HG02759 (cell line): ENCODE measurements at regions not wholly inside any gene's neighbourhood (a gene's known extent, or its start where the extent isn't known, plus 50 kb on each side); places are given as distances from the start of the nearest gene placed in this dataset.

Experiments used
- ATAC-seq: cut with Tn5 transposase; IDR thresholded peaks from one replicate; pipeline ENCODE4 v1.9.1; 2021; ENCODE audit warnings: mild to moderate bottlenecking, moderate library complexity; ENCODE audit not compliant: unreplicated experiment

DNA sequence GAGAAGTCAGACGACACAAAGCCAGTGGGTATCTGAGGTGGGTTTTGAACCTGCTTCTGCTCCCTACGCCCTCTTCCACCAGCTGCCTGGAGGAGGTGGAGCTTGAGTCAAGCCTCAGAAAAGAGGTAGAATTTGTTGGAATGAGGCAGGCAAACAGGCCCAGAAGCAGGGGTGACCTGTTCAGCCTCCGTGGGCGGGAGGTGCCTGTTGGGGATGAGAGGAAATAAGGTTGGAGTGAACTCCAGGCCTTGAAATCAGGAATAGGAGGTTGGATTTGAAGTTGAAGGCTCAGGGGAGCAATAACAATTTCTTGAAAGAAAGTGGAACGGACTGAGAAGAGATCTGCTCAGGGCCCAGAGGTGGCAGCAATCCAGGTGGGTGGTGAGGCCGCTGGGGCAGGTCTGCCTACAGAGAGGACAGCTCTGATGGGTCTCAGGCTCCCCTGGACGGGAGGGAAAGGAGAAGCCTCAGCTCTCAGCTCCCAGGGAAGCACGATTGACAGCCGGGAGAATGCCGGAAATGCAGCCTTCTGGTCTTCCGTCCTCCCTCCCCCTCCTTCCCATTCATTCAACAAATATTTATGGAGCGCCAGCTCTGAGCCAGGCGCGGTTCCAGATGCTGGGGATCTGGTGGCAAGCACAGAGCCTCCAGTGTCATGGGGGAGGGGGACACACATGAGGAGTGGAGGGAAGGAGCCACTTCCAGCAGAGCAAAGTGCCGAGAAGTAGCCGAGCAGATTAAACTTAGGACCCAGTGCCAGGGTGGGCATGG lies 61.9 kb upstream of the CIBAR2 start:
- ATAC-seq, result no peak

GRCh38 chr16:85174871-85175723 lies 62.8 kb upstream of the CIBAR2 start:
- ATAC-seq, result no peak

DNA sequence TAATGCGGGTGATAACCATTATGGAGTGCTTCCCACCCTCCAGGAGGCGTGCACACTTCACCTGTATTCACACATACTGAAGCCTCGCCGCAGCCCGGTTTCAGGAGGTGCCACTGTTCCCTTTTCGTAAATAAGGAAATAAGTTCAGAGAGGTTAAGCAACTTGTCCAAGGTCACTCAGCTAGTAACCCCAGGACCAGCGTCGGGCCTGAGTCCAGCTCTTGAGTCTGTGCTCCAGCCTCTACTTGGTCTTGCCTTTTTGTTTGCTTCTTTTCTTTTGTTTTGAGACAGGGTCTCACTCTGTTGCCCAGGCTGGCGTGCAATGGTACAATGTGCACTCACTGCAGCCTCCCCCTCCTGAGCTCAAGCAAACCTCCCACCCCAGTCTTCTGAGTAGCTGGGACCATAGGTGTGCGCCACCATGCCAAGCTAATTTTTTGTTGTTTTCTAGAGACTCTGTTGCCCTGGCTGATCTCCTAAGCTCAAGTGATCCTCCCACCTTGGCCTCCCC lies 63.5 kb upstream of the CIBAR2 start:
- ATAC-seq, result no peak

DNA sequence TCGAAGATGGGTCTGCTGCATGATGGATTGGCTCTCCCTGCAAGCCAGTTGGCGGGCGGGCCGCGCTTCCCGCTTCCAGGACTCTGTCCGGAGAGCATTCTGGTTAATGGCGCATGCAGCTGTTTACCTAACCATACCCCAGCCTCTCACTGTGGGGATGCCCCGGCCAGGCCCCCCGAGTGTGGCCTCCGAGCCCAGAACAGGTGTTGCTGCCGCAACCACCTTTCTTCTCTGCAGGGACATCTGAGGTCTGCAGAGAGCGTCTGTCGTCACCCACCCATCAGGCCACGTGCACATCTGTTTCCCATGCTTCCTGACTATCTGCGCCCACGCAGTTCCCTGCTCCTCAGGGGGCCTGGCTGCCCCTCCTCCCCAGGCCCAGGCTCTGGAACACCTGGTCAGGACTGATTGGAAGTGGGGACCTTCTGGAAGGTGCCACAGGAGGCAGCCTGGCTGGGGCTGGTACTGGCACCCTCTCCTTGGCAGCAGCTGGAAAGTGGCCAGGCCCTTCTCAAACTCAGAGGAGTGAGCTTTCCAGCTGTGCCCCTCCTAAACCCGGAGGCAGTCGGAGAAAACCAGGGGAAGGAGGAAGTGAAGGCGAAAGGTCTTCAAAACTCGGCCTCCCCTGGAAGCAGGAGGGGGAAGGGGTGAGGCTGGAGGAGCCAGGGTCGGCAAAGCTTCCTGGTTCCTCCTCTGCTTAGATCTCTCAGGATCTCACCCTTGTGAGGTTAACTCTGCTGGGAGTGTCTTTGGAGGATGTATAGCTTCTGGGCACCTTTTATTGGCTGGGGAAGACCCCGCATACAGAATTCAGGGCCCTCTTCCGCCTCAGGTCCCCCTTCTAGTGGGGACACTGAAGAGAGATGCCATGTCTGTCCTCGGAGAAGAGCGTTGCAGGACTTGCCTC lies 64.5 kb upstream of the CIBAR2 start:
- ATAC-seq, result no peak

DNA sequence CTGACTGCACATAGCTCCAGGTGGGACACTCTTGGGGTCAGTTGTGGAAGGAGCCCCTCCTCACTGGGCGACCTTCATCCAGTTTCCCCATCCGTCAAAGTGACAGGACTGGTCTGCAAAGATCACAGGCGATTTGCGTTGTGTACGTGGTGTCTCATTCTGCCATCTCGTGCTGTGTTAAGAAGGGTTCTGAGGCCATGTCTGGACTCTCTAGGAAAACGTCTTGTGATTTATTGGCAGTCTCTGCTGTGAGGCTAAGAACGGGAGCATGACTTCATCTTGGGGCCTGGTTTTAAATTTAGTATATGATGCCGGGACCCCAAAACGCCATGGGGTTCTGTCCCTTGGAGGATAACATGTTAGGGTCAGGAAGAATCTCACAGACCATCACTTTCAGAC lies 65.2 kb upstream of the CIBAR2 start:
- no peak for ATAC-seq

DNA sequence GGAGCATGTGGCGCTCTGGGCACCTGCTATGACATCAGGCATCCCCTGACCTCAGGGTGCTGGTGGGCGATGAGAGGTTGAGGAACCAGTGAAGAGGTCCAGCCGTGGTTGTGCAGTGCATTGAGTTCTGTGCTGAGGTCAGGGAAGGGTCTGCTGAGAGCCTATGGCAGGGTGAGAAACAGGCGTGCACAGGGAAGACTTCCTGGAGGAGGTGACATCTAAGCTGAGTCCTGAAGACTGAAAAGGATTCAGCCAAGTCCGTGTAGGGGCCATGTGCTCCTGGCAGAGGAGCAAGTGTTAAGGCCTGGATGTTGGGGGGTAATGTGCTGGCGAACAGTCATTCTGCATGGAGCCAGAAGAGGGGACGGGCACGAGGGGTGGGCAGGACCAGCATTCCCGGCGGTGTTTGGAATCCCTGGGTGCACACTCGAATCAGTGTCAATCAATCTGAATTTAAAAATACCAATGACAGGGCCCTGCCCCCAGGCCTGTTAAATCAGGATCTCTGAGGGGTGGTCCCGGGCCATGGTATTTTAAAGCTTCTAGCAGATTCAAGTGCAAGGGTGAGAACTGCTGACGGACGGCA lies 65.8 kb upstream of the CIBAR2 start:
- ATAC-seq, result no peak

GRCh38 chr16:85178596-85178995 lies 66.3 kb upstream of the CIBAR2 start:
- no peak for ATAC-seq

GRCh38 chr16:85179344-85180046 lies 67.2 kb upstream of the CIBAR2 start:
- ATAC-seq, result no peak

GRCh38 chr16:85180047-85180826 lies 68.0 kb upstream of the CIBAR2 start:
- ATAC-seq, result no peak

DNA sequence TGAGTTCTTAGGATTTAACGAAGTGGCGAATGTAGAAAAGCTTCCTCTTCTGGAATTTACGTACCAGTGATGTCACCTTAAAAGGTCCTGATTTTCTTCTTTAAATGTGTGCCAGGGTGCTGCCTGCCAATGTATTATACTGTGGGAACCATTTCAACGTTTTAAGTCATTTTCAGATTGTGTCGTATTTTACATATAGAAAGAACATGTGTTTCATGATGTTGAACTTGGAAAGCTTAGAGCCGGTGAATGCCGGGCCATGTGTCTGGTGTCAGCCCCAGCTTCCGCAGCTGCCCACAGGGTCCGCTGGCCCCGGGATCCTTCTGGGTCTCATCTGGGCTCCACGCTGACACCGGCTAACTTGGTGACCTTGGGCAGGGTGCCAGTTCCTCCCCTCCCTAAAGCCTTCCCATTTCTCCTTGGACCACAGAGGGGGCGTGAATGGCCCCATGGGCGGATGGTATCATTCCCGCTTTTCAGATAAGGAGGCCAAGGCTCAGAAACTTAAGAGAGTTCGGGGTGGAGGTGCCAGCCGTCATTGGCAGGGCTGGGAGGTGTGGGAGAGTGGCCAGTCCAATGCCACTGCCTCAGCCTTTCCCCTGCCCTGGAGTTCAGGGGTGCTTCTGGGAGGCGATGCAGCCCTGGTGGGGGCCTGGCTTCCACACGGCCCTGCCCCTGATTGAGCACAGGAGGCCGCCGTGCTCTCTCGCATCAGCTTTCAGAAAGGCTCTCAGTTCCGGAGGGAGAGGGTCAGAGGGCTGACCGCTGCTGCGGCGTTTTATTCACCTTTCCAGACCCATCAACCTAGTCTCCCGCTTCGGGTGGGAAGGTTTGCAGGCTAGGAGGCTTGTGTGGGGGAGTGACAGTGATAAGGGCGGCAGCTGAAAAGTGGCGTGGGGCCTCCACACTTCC lies 68.8 kb upstream of the CIBAR2 start:
- no peak for ATAC-seq

- ATAC-seq, result no peak
Observed at GRCh38 chr16:85181739-85182129, 69.5 kb upstream of the CIBAR2 start.

DNA sequence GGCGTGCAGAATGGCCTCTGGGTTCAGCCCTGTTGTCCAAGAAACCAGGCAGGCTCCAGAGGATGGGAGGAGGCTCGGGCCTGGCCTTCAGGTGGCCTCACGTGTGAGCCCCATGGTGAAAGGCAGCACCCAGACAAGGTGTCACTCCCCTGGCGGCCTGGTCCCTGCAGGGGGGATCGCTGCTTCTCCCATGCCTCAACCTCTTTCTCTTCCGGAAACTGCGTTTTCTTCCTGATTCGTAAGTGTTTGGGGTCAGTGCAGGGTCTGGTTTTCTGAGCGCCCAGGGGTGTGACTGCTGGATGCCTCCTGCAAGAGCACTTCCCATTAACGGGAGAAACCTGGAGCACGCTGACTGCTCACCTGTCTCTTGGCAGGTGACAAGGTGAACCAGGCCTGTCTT lies 70.0 kb upstream of the CIBAR2 start:
- no peak for ATAC-seq

- no peak for ATAC-seq
Observed at GRCh38 chr16:85182774-85183173, 70.5 kb upstream of the CIBAR2 start.

DNA sequence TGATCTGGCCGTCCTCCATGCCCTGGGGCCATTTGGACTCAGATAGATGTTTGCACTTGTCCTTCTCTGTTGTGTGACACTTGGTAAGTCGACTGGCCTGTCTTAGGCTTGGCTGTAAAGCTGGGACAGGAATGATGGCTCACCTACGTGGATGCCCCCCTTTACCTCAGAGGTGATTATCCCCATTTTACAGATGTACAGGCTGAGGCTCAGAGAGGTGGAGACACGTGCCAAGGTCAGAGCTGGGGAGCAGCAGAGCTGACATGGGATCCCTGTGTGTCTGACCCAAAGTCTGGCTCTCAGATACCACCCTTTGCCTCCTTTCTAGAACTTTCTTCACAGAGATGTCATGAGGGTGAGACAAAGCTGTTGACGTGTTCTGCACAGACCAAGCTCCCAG lies 71.3 kb upstream of the CIBAR2 start:
- ATAC-seq, result no peak

- no peak for ATAC-seq
Observed at GRCh38 chr16:85184404-85184803, 72.1 kb upstream of the CIBAR2 start.

- ATAC-seq, result no peak
Observed at GRCh38 chr16:85185303-85186100, 73.2 kb upstream of the CIBAR2 start.

- no peak for ATAC-seq
Observed at GRCh38 chr16:85187002-85187401, 74.7 kb upstream of the CIBAR2 start.
